Endothelial cell of umbilical vein (primary cell): ENCODE measurements at regions not wholly inside any gene's neighbourhood (a gene's known extent, or its start where the extent isn't known, plus 50 kb on each side); places are given as distances from the start of the nearest gene placed in this dataset.

Source experiments
- BruUV-seq: library from RNA; stranded (reverse); fragments of 400-500 nt; replicated peaks from 2 replicates; lab custom pipeline; 2021; lab: Mats Ljungman, UMichigan
- CTCF ChIA-PET: fragments of 300-600, 350-600 bp; sonication (Branson Sonifier 250); formaldehyde crosslinking; loops from one replicate; lab custom pipeline; 2021; ENCODE audit warnings: antibody characterized with exemption, inconsistent platforms; lab: Charles Lee
- POLR2A ChIA-PET: fragments of 300-600, 350-600 bp; sonication (Branson Sonifier 250); formaldehyde crosslinking; loops from one replicate; lab custom pipeline; 2021; ENCODE audit warnings: antibody characterized with exemption, inconsistent platforms; lab: Charles Lee
- DNase-seq: peaks from one replicate; pipeline ENCODE4 v3.0.0-alpha.2; 2011; ENCODE audit warnings: low read depth, low spot score
- FAIRE-seq: peaks from 2 replicates; lab custom pipeline; 2011; peaks lifted over from hg19 to GRCh38; lab: Jason Lieb, UNC
- H2AFZ ChIP-seq: 2 replicates; pipeline ENCODE4 v1.6.0; 2012; ENCODE audit warnings: low read depth, low read length, control low read depth, inconsistent platforms
- H3K27ac ChIP-seq: 2 replicates; pipeline ENCODE4 v1.5.1; 2011; ENCODE audit warnings: low read depth, mild to moderate bottlenecking, control low read depth, low read length, moderate library complexity; ENCODE audit not compliant: insufficient read depth
- H3K27me3 ChIP-seq, 2 experiments: 2 replicates each; pipeline versions ENCODE4 v1.6.0 to v1.6.1; 2011; ENCODE audit warnings: low read length in 2 of 2, mixed read lengths in 1 of 2; ENCODE audit not compliant: control insufficient read depth in 2 of 2, insufficient read depth in 2 of 2
- H3K36me3 ChIP-seq, 2 experiments: 2 replicates in 1 of 2; 3 replicates in 1 of 2; pipeline ENCODE4 v1.5.1; 2011; ENCODE audit warnings: low read length in 2 of 2, mild to moderate bottlenecking in 1 of 2, moderate library complexity in 1 of 2; ENCODE audit not compliant: control insufficient read depth in 2 of 2, insufficient read depth in 2 of 2; ENCODE audit errors: extremely low read depth in 1 of 2
- H3K4me1 ChIP-seq: 3 replicates; pipeline ENCODE4 v1.5.1; 2011; ENCODE audit warnings: mild to moderate bottlenecking, low read length; ENCODE audit not compliant: control insufficient read depth, insufficient read depth; ENCODE audit errors: extremely low read depth
- H3K4me2 ChIP-seq: 2 replicates; pipeline ENCODE4 v1.6.1; 2011; ENCODE audit warnings: low read length, control low read depth, mixed read lengths; ENCODE audit not compliant: insufficient read depth
- H3K4me3 ChIP-seq, 3 experiments: fragments of 200-600 bp in 1 of 3; sonication (generic), shearing (Covaris generic) in 1 of 3; replicated peaks in 1 of 3; 2 replicates each; pipeline ENCODE4 v1.5.1; 2011 to 2016; ENCODE audit warnings: control low read depth in 3 of 3, low read length in 3 of 3, mild to moderate bottlenecking in 2 of 3, inconsistent platforms in 1 of 3, low read depth in 1 of 3, moderate library complexity in 1 of 3; ENCODE audit not compliant: insufficient read depth in 1 of 3
- H3K79me2 ChIP-seq: 2 replicates; pipeline ENCODE4 v1.6.0; 2012; ENCODE audit warnings: low read length, inconsistent platforms; ENCODE audit not compliant: control insufficient read depth, insufficient read depth
- H3K9ac ChIP-seq: replicated peaks from 2 replicates; pipeline ENCODE3; 2011; ENCODE audit warnings: low read length, control low read depth; ENCODE audit not compliant: insufficient read depth; ENCODE audit errors: extremely low read depth
- H3K9me1 ChIP-seq: replicated peaks from 3 replicates; pipeline ENCODE4 v1.6.0; 2011; ENCODE audit warnings: mild to moderate bottlenecking, low read length; ENCODE audit not compliant: control insufficient read depth, insufficient read depth; ENCODE audit errors: extremely low read depth
- H3K9me3 ChIP-seq: replicated peaks from 2 replicates; pipeline ENCODE4 v1.5.1; 2012; ENCODE audit warnings: low read length, inconsistent platforms; ENCODE audit not compliant: control insufficient read depth, insufficient read depth
- H4K20me1 ChIP-seq: replicated peaks from 2 replicates; pipeline ENCODE3; 2011; ENCODE audit warnings: mild to moderate bottlenecking, low read length; ENCODE audit not compliant: control insufficient read depth, insufficient read depth; ENCODE audit errors: extremely low read depth
- EZH2 ChIP-seq: IDR thresholded peaks from 2 replicates; pipeline ENCODE4 v1.6.1; 2012; ENCODE audit warnings: borderline replicate concordance, low read depth, mild to moderate bottlenecking, moderate library complexity, low read length, inconsistent platforms; ENCODE audit not compliant: severe bottlenecking
- FOS ChIP-seq: IDR thresholded peaks from 2 replicates; pipeline ENCODE4 v1.6.1; 2011; ENCODE audit warnings: mild to moderate bottlenecking, low read length, moderate library complexity, borderline replicate concordance; ENCODE audit not compliant: insufficient read depth
- GATA2 ChIP-seq: IDR thresholded peaks from 2 replicates; pipeline ENCODE4 v1.7.0; 2011; ENCODE audit warnings: low read depth, mild to moderate bottlenecking, moderate library complexity, mixed read lengths, low read length; ENCODE audit not compliant: insufficient read length, insufficient read depth
- JUN ChIP-seq: IDR thresholded peaks from 2 replicates; pipeline ENCODE4 v1.6.1; 2011; ENCODE audit warnings: borderline replicate concordance, low read depth; ENCODE audit not compliant: insufficient read length, insufficient read depth
- MYC ChIP-seq: IDR thresholded peaks from one replicate; pipeline ENCODE4 v1.6.1; 2011; ENCODE audit warnings: mild to moderate bottlenecking, low read depth, low read length
- POLR2A ChIP-seq: IDR thresholded peaks from 2 replicates; pipeline ENCODE4 v1.6.1; 2012; ENCODE audit warnings: low read depth, mild to moderate bottlenecking, control low read depth, low read length
- POLR2AphosphoS5 ChIP-seq: IDR thresholded peaks from 2 replicates; pipeline ENCODE4 v1.6.1; 2012; ENCODE audit warnings: low read depth, mild to moderate bottlenecking, control low read depth, low read length, moderate library complexity; ENCODE audit not compliant: insufficient read depth
- dilution Hi-C: fragments of 300-500 bp; cut with MboI; formaldehyde crosslinking; loops from one replicate; pipeline ENCODE4 v1.15.0; 2019; ENCODE audit warnings: low sequenced_read_pairs; ENCODE audit not compliant: extremely low pct_ligation_motif_present
- intact Hi-C: fragments of 100-400 bp; cut with micrococcal nuclease; formaldehyde crosslinking; loops from one replicate; pipeline ENCODE4 v1.10.0; 2022
- TF ChIP-seq, protein P1 (sequence below), 2 donors: IDR thresholded peaks; 1 replicate in 1 of 2; 2 replicates in 1 of 2; pipeline ENCODE4 v1.5.1; 2011; ENCODE audit warnings: low read length in 2 of 2, mild to moderate bottlenecking in 2 of 2, moderate library complexity in 2 of 2, control low read depth in 1 of 2, inconsistent platforms in 1 of 2, low read depth in 1 of 2; ENCODE audit not compliant: insufficient read depth in 1 of 2; ENCODE audit errors: extremely low read depth in 1 of 2
- TF ChIP-seq, protein P2 (sequence below): IDR thresholded peaks from 2 replicates; pipeline ENCODE4 v1.6.1; 2011; ENCODE audit not compliant: insufficient read depth, insufficient read length

DNA sequence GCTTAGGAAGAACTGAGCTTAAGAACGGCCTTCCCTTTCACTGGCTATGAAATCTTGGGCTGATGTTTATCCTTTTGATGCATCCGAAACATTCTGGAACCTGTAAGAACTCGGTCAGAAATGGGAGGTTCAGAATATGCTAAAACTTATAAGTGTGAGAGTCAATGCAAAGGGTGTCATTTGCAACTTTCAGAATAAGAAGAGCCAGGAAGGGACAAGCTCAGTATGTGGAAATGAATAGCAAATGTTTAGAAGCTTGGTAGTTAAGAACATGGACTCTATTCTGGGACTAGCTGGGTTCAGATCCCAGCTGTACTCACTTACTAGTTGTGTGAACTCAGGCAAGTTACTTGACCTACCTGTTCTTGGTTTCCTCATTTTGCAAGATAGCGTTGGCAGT is 234.1 kb downstream of the OMA1 start:
- Histone ChIP-seq H2AFZ (no peak overlapping the region), H3K9me3 (no peaks in the 10 kb centered on the region), H3K36me3 (no peaks in the 10 kb centered on the region), H3K9me1 (no peaks in the 10 kb centered on the region), H3K27me3 (no peaks in the 10 kb centered on the region), H3K4me3 (no peak overlapping the region), H3K4me2 (no peak overlapping the region), H3K9ac (no peak overlapping the region), H3K79me2 (no peaks in the 10 kb centered on the region), H4K20me1 (no peaks in the 10 kb centered on the region), H3K4me1 (no peaks in the 10 kb centered on the region), H3K27ac (no peak overlapping the region)
- dilution Hi-C loops: no loop called here
- DNase-seq: no peak
- no peak for FAIRE-seq
- no TSS peak for BruUV-seq
- ChIA-PET CTCF (no interaction called here), POLR2A (no interaction called here)
- TF ChIP-seq FOS: no peak
- TF ChIP-seq GATA2: no peak
- TF ChIP-seq, protein P1, sequence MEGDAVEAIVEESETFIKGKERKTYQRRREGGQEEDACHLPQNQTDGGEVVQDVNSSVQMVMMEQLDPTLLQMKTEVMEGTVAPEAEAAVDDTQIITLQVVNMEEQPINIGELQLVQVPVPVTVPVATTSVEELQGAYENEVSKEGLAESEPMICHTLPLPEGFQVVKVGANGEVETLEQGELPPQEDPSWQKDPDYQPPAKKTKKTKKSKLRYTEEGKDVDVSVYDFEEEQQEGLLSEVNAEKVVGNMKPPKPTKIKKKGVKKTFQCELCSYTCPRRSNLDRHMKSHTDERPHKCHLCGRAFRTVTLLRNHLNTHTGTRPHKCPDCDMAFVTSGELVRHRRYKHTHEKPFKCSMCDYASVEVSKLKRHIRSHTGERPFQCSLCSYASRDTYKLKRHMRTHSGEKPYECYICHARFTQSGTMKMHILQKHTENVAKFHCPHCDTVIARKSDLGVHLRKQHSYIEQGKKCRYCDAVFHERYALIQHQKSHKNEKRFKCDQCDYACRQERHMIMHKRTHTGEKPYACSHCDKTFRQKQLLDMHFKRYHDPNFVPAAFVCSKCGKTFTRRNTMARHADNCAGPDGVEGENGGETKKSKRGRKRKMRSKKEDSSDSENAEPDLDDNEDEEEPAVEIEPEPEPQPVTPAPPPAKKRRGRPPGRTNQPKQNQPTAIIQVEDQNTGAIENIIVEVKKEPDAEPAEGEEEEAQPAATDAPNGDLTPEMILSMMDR (IDR thresholded peaks at IDR 0.05; ENCODE audit: extremely low read depth in 1 of 2, insufficient read depth in 1 of 2, low read depth in 1 of 2, low read length in 2 of 2): no peak
- TF ChIP-seq MYC: no peak
- TF ChIP-seq POLR2A: no peak
- no peak for TF ChIP-seq POLR2AphosphoS5
- no peak for TF ChIP-seq EZH2
- TF ChIP-seq JUN: no peak
- TF ChIP-seq, protein P2, sequence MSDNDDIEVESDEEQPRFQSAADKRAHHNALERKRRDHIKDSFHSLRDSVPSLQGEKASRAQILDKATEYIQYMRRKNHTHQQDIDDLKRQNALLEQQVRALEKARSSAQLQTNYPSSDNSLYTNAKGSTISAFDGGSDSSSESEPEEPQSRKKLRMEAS: no peak
- intact Hi-C loops: no loop called here
